GM12864 (cell line): ENCODE measurements at regions not wholly inside any gene's neighbourhood (a gene's known extent, or its start where the extent isn't known, plus 50 kb on each side); places are given as distances from the start of the nearest gene placed in this dataset.

Experiments used
- DNase-seq: peaks from one replicate; pipeline ENCODE4 v3.0.0-alpha.2; 2011; ENCODE audit warnings: low read depth
- H3K4me3 ChIP-seq: 2 replicates; pipeline ENCODE4 v1.5.1; 2011; ENCODE audit warnings: mild to moderate bottlenecking, low read depth, low read length, control low read depth
- CTCF ChIP-seq: IDR thresholded peaks from 2 replicates; pipeline ENCODE4 v1.5.1; 2011; ENCODE audit warnings: low read depth, mild to moderate bottlenecking, moderate library complexity, low read length, control low read depth, inconsistent platforms; ENCODE audit errors: missing control alignments

- TF ChIP-seq CTCF, result no peak
Observed at GRCh38 chr3:88984832-88985231, 122.6 kb upstream of the EPHA3 start.

GRCh38 chr3:88985491-88985890 lies 121.9 kb upstream of the EPHA3 start:
- H3K4me3 ChIP-seq, result no peak overlapping the region
- DNase-seq, result no peak
- TF ChIP-seq CTCF, result no peak

More at GRCh38 chr3:88984832-88985231, 122.6 kb upstream of the EPHA3 start:
- DNase-seq, result no peak
- no peak overlapping the region for H3K4me3 ChIP-seq

GRCh38 chr3:88986834-88987233 lies 120.6 kb upstream of the EPHA3 start:
- TF ChIP-seq CTCF, result no peak
- DNase-seq, result no peak

GRCh38 chr3:88987776-88988175 lies 119.6 kb upstream of the EPHA3 start:
- TF ChIP-seq CTCF, result no peak

More at GRCh38 chr3:88986834-88987233, 120.6 kb upstream of the EPHA3 start:
- H3K4me3 ChIP-seq, result no peak overlapping the region

GRCh38 chr3:88988906-88989305 lies 118.5 kb upstream of the EPHA3 start:
- TF ChIP-seq CTCF, result no peak
- no peak for DNase-seq
- H3K4me3 ChIP-seq, result no peak overlapping the region

More at GRCh38 chr3:88987776-88988175, 119.6 kb upstream of the EPHA3 start:
- no peak for DNase-seq
- no peak overlapping the region for H3K4me3 ChIP-seq

- H3K4me3 ChIP-seq, result no peak overlapping the region
- no peak for DNase-seq
- no peak for TF ChIP-seq CTCF
Observed at GRCh38 chr3:88991496-88991895, 115.9 kb upstream of the EPHA3 start.

GRCh38 chr3:88996691-88997090 lies 110.7 kb upstream of the EPHA3 start:
- DNase-seq, result no peak
- H3K4me3 ChIP-seq, result no peak overlapping the region
- TF ChIP-seq CTCF, result no peak
